Fibroblast of pulmonary artery (primary cell): ENCODE measurements at regions not wholly inside any gene's neighbourhood (a gene's known extent, or its start where the extent isn't known, plus 50 kb on each side); places are given as distances from the start of the nearest gene placed in this dataset.
"Not testable (repeated sequence)": the region's sequence is repeated elsewhere in the genome, so short reads cannot be mapped to it uniquely, and the experiment has no call there.

Experiments used
- DNase-seq: peaks from one replicate; pipeline ENCODE4 v3.0.0-alpha.2; 2010; ENCODE audit warnings: low read depth
- H3K4me3 ChIP-seq: replicated peaks from 2 replicates; pipeline ENCODE4 v1.5.1; 2011; ENCODE audit warnings: low read depth, mild to moderate bottlenecking, control low read depth, low read length, moderate library complexity
- CTCF ChIP-seq: IDR thresholded peaks from 2 replicates; pipeline ENCODE4 v1.5.1; 2011; ENCODE audit warnings: mild to moderate bottlenecking, control low read depth, low read length, inconsistent platforms; ENCODE audit errors: missing control alignments

GRCh38 chr2:187646556-187646955 lies 92.3 kb upstream of the TFPI start:
- DNase-seq = no peak
- no peak for TF ChIP-seq CTCF

GRCh38 chr2:187654535-187654934 lies 100.3 kb upstream of the TFPI start:
- no peak overlapping the region for H3K4me3 ChIP-seq
- no peak for DNase-seq
- TF ChIP-seq CTCF = no peak

More at GRCh38 chr2:187646556-187646955, 92.3 kb upstream of the TFPI start:
- no peak overlapping the region for H3K4me3 ChIP-seq

- TF ChIP-seq CTCF = no peak
- H3K4me3 ChIP-seq = no peak overlapping the region
- DNase-seq = no peak
Measured at GRCh38 chr2:187655001-187655400, 100.8 kb upstream of the TFPI start.

- H3K4me3 ChIP-seq = no peak overlapping the region
- no peak for TF ChIP-seq CTCF
- DNase-seq = no peak
Measured at GRCh38 chr2:187656123-187656522, 101.9 kb upstream of the TFPI start.

- peak; percentile 51 for DNase-seq
- no peak overlapping the region for H3K4me3 ChIP-seq
- peak; percentile 54 for TF ChIP-seq CTCF
Measured at GRCh38 chr2:187658952-187659525, 104.8 kb upstream of the TFPI start.

- not testable (repeated sequence) for DNase-seq, H3K4me3 ChIP-seq
Measured at GRCh38 chr2:187676050-187676449, 121.8 kb upstream of the TFPI start.

GRCh38 chr2:187679454-187679853 lies 125.2 kb upstream of the TFPI start:
- TF ChIP-seq CTCF = no peak
- no peak for DNase-seq
- H3K4me3 ChIP-seq = no peak overlapping the region
